GM12864 (cell line): ENCODE measurements at regions not wholly inside any gene's neighbourhood (a gene's known extent, or its start where the extent isn't known, plus 50 kb on each side); places are given as distances from the start of the nearest gene placed in this dataset.
"Not testable (repeated sequence)": the region's sequence is repeated elsewhere in the genome, so short reads cannot be mapped to it uniquely, and the experiment has no call there.

Experiments
- DNase-seq: peaks from one replicate; pipeline ENCODE4 v3.0.0-alpha.2; 2011; ENCODE audit warnings: low read depth
- H3K4me3 ChIP-seq: 2 replicates; pipeline ENCODE4 v1.5.1; 2011; ENCODE audit warnings: mild to moderate bottlenecking, low read depth, low read length, control low read depth
- TF ChIP-seq, protein P1 (sequence below): IDR thresholded peaks from 2 replicates; pipeline ENCODE4 v1.5.1; 2011; ENCODE audit warnings: low read depth, mild to moderate bottlenecking, moderate library complexity, low read length, control low read depth, inconsistent platforms; ENCODE audit errors: missing control alignments

DNA sequence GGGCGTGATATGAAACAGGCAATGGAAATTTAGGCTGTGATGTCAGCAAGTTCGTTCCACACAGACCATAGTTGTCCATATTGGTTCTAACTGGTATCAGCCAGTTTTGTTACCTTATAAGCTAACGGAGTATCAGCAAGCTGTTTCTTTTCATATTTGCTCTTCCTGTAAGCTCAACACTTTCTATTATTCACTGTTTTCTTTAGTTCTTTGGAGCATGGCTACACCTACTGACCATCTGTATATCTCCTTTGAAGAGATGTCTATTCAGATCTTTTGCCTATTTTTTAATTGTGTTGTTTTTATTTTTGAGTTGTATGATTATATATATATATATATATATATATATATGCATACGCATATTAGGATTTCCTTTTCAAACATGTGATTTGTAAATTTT lies 1057.2 kb upstream of the CDH10 start:
- TF ChIP-seq, protein P1, sequence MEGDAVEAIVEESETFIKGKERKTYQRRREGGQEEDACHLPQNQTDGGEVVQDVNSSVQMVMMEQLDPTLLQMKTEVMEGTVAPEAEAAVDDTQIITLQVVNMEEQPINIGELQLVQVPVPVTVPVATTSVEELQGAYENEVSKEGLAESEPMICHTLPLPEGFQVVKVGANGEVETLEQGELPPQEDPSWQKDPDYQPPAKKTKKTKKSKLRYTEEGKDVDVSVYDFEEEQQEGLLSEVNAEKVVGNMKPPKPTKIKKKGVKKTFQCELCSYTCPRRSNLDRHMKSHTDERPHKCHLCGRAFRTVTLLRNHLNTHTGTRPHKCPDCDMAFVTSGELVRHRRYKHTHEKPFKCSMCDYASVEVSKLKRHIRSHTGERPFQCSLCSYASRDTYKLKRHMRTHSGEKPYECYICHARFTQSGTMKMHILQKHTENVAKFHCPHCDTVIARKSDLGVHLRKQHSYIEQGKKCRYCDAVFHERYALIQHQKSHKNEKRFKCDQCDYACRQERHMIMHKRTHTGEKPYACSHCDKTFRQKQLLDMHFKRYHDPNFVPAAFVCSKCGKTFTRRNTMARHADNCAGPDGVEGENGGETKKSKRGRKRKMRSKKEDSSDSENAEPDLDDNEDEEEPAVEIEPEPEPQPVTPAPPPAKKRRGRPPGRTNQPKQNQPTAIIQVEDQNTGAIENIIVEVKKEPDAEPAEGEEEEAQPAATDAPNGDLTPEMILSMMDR: no peak
- no peak overlapping the region for H3K4me3 ChIP-seq
- no peak for DNase-seq

DNA sequence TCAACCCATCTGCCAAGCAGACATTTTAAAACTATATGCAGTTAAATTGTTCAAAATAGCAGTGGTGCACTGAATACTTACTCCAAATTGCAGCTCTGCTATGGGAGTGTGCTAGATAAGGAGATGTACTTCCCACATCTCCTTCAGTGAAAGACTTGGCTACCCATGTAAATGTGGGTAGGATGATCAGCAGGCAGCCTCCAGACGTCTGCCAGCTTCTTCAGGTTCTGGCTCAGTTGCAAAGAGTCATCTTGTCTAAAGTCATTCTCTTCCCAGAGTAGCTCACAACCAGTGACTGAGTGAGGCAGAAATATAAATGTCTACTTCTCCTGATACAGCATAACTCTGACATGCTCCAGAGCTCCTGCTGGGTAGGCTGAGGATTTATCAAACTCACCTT lies 1050.0 kb upstream of the CDH10 start:
- DNase-seq: no peak
- TF ChIP-seq, protein P1: no peak
- no peak overlapping the region for H3K4me3 ChIP-seq

DNA sequence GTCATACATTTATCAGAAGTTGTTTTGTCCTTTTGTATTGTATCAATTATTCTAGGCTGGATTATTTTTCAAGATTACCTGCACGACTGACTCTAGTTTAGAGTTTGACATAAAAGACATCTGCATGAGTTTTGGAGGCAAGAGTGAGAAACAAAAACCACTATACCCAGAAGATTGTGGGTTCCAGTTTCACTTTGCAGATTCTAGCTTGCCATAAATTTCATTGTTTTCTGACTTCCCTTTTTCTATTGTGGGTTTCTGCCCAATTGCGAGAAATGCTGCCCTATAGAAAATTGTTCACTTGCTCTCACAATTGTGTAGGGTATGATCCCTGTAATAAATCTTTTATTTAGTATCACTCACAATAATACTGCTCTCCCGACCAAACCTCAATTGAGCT lies 1043.4 kb upstream of the CDH10 start:
- DNase-seq: no peak

DNA sequence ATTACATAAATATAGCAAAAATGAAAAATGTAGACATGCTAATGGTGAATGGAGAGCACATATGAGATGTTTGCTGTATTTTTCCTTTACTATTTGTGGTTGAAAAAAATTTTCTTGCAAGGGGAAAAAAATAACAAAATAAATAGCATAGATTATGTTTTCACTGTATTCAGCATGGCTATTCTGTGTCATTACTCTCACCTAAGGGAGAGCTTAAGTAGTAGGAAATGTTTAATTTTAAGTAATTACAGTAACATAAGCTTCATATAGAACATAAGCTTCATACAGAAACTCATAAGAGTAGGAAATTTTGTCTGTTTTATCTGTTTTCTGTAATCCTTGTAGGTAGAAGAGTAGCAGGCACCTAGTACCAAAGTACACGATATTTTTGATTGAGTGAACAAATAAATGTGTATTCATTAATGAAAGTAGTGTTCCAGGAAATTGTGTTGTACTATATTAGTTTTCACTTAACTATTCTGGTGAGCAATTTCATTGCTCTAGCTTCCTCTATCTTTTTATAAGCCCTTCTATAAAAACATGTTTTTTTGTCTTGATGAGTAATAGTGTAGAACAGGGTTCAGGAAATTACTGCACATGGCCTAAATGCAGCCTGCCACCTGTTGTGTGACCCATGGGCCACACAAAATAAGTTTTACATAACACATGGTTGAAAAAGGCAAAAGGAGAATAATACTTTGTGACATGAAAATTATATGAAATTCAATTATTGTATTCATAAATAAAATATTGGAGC lies 1025.0 kb upstream of the CDH10 start:
- TF ChIP-seq, protein P1: no peak
- no peak overlapping the region for H3K4me3 ChIP-seq
- no peak for DNase-seq

More for the DNA sequence above, 1043.4 kb upstream of the CDH10 start:
- TF ChIP-seq, protein P1: no peak
- H3K4me3 ChIP-seq: no peak overlapping the region

DNA sequence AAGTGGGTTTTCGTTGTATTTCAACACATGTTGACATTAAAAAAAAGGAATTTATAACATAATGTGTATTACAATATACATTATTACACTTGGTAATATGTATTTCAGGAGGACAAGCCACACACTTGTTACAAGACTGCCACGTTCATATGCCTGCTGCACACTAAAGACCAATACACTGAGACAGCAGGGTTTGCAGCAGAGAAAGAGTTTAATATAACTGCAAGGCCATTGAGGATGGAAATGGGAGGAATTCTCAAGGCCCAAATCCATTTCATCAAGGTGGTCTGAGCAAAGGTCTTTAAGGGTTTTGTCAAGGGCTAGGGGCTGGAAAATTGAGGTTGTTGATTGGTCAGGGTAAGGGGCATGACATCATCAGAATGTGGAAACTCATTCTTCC lies 1017.8 kb upstream of the CDH10 start:
- no peak overlapping the region for H3K4me3 ChIP-seq
- no peak for DNase-seq
- TF ChIP-seq, protein P1: no peak

DNA sequence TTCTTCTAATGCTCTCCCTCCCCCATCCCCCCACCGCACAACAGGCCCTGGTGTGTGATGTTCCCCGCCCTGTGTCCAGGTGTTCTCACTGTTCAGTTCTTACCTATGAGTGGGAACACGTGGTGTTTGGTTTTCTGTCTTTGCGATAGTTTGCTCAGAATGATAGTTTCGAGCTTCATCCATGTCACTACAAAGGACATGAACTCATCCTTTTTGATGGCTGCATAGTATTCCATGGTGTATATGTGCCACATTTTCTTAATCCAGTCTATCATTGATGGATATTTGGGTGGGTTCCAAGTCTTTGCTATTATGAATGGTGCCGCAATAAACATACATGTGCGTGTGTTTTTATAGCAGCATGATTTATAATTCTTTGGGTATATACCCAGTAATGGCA lies 1005.5 kb upstream of the CDH10 start:
- H3K4me3 ChIP-seq, DNase-seq: not testable (repeated sequence)

DNA sequence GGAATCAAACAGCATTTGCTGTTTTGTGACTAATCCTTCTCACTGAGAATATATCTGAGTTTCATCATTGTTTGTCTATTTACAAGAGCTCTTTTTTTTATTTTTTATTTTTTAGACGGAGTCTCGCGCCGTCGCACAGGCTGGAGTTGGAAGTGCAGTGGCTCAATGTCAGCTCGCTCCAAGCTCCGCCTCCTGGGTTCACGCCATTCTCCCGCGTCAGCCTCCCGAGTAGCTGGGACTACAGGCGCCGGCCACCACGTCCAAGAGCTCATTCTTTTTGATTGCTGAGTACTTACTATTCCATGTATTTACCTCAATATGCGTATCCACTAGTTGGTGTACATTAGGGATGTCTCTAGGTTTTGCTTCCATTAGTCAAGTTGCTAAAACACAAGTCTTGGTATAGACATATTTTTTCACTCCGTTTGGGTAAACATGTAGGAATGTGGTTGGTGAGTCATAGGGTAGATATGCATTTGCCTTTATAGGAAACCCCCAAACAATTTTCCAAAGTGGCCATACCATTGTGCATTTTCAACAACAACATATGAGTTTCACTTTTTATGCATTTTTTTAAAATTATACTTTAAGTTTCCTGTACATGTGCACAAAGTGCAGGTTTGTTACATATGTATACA lies 1005.0 kb upstream of the CDH10 start:
- H3K4me3 ChIP-seq: no peak overlapping the region
- TF ChIP-seq, protein P1: no peak
- DNase-seq: no peak
